Sigmoid colon (tissue), 6 donors: ENCODE measurements at regions not wholly inside any gene's neighbourhood (a gene's known extent, or its start where the extent isn't known, plus 50 kb on each side); places are given as distances from the start of the nearest gene placed in this dataset.
A peak's percentile ranks its signal among the peaks of the same experiment; 100 is the strongest.

Experiments used
- DNase-seq: peaks from one replicate; pipeline ENCODE4 v3.0.0-alpha.2; 2019
- H3K27ac ChIP-seq, 4 donors: fragments of 200-600 bp; sonication (generic); one replicate each; pipeline ENCODE4 v1.5.1; 2016 to 2019; ENCODE audit warnings: mild to moderate bottlenecking in 1 of 4
- H3K27me3 ChIP-seq, 3 donors: fragments of 200-600 bp; sonication (generic); one replicate each; pipeline ENCODE4 v1.5.1; 2019; ENCODE audit warnings: mild to moderate bottlenecking in 1 of 3
- H3K36me3 ChIP-seq, 4 donors: fragments of 200-600 bp; sonication (generic); one replicate each; pipeline ENCODE4 v1.5.1; 2016 to 2019
- H3K4me1 ChIP-seq, 4 donors: fragments of 200-600 bp; sonication (generic); one replicate each; pipeline ENCODE4 v1.5.1; 2017 to 2019
- H3K4me3 ChIP-seq, 4 donors: fragments of 200-600 bp; sonication (generic); one replicate each; pipeline ENCODE4 v1.5.1; 2017 to 2019; ENCODE audit warnings: mild to moderate bottlenecking in 2 of 4, moderate library complexity in 1 of 4
- H3K9me3 ChIP-seq, 4 donors: fragments of 200-600 bp in 3 of 4; sonication (generic) in 3 of 4; one replicate each; pipeline versions ENCODE4 v1.5.1 to v1.6.1; 2013 to 2019
- CTCF ChIP-seq, 4 experiments: fragments of 450-650 bp in 3 of 4; fragments of 200-600 bp in 1 of 4; IDR thresholded peaks; one replicate each; pipeline ENCODE4 v1.5.1; 2016 to 2019; ENCODE audit warnings: antibody characterized with exemption in 4 of 4, mild to moderate bottlenecking in 3 of 4, moderate library complexity in 2 of 4
- EP300 ChIP-seq, 4 donors: sonication (generic); formaldehyde crosslinking; IDR thresholded peaks; one replicate each; pipeline ENCODE4 v1.6.1; 2017; ENCODE audit warnings: antibody characterized with exemption in 4 of 4
- POLR2A ChIP-seq, 2 donors: fragments of 450-650 bp; IDR thresholded peaks; one replicate each; pipeline ENCODE4 v1.6.1; 2016; ENCODE audit warnings: antibody characterized with exemption in 2 of 2, mild to moderate bottlenecking in 2 of 2, moderate library complexity in 2 of 2
- POLR2AphosphoS5 ChIP-seq, 4 donors: sonication (generic); formaldehyde crosslinking; IDR thresholded peaks; one replicate each; pipeline ENCODE4 v1.6.1; 2017; ENCODE audit warnings: antibody characterized with exemption in 4 of 4
- WGBS, 2 donors: extraction: QIAGEN DNeasy Blood & Tissue Kit; methylation state at CpG; one replicate each; pipeline ENCODE4 v1.1.7; 2013; 5-methylcytosine and 5-hydroxymethylcytosine counted together
- intact Hi-C: fragments of 100-400 bp; cut with DNase I; formaldehyde crosslinking; loops from one replicate; pipeline ENCODE4 v1.15.1; 2023
- donor health status: healthy with polysubstance abuse.
- donor health status: healthy.

- TF ChIP-seq CTCF (IDR thresholded peaks at IDR 0.05) = no peak
- no peak for TF ChIP-seq POLR2AphosphoS5 (IDR thresholded peaks at IDR 0.05)
- TF ChIP-seq EP300 (IDR thresholded peaks at IDR 0.05) = no peak
- no peak for TF ChIP-seq POLR2A (IDR thresholded peaks at IDR 0.05)
- Histone ChIP-seq H3K4me1 (peaks cover 0 to 12% (median 0%) of the 10 kb centered on the region in 4 donors), H3K4me3 (no peak overlapping the region), H3K9me3 (no peaks in the 10 kb centered on the region), H3K27ac (no peak overlapping the region), H3K36me3 (no peaks in the 10 kb centered on the region), H3K27me3 (no peaks in the 10 kb centered on the region)
- no peak for DNase-seq
- 78 to 85% methylated on average over 8 of the region's 8 CpGs for WGBS, 2 donors
- intact Hi-C loops = no loop called here
Observed at GRCh38 chr13:97569841-97570240, 135.9 kb downstream of the RAP2A start.

- intact Hi-C loops = no loop called here
- H3K27ac ChIP-seq = no peak overlapping the region
- H3K27me3 ChIP-seq = no peaks in the 10 kb centered on the region
- H3K36me3 ChIP-seq = no peaks in the 10 kb centered on the region
- TF ChIP-seq CTCF (IDR thresholded peaks at IDR 0.05) (no peak), POLR2A (IDR thresholded peaks at IDR 0.05) (no peak), EP300 (IDR thresholded peaks at IDR 0.05) (no peak), POLR2AphosphoS5 (IDR thresholded peaks at IDR 0.05) (no peak)
- no peaks in the 10 kb centered on the region for H3K9me3 ChIP-seq
- no peak for DNase-seq
- H3K4me3 ChIP-seq = no peak overlapping the region
- WGBS, 2 donors = 81 to 82% methylated on average over 3 of the region's 3 CpGs
- peaks cover 0 to 12% (median 0%) of the 10 kb centered on the region in 4 donors for H3K4me1 ChIP-seq
Observed at GRCh38 chr13:97570442-97570841, 136.5 kb downstream of the RAP2A start.

GRCh38 chr13:97573011-97573410 lies 139.0 kb downstream of the RAP2A start:
- Histone ChIP-seq H3K27me3 (no peaks in the 10 kb centered on the region), H3K4me3 (no peak overlapping the region), H3K4me1 (peaks cover 0 to 12% (median 0%) of the 10 kb centered on the region in 4 donors), H3K36me3 (no peaks in the 10 kb centered on the region), H3K27ac (no peak overlapping the region), H3K9me3 (no peaks in the 10 kb centered on the region)
- DNase-seq = no peak
- 84 to 88% methylated on average over 1 of the region's 1 CpG for WGBS, 2 donors
- TF ChIP-seq CTCF (IDR thresholded peaks at IDR 0.05) = no peak
- TF ChIP-seq POLR2AphosphoS5 (IDR thresholded peaks at IDR 0.05) = no peak
- no peak for TF ChIP-seq EP300 (IDR thresholded peaks at IDR 0.05)
- intact Hi-C loops = no loop called here

- H3K27ac ChIP-seq = no peak overlapping the region
- no peak for DNase-seq
- H3K36me3 ChIP-seq = no peaks in the 10 kb centered on the region
- H3K9me3 ChIP-seq = no peaks in the 10 kb centered on the region
- TF ChIP-seq EP300 (IDR thresholded peaks at IDR 0.05) (no peak), CTCF (IDR thresholded peaks at IDR 0.05) (peak in 1 of 4 experiments; percentile 24)
- H3K4me1 ChIP-seq = peaks cover 0 to 9% (median 0%) of the 10 kb centered on the region in 4 donors
- no peak overlapping the region for H3K4me3 ChIP-seq
- no peaks in the 10 kb centered on the region for H3K27me3 ChIP-seq
- intact Hi-C loops = no loop called here
- 65 to 71% methylated on average over 5 of the region's 5 CpGs for WGBS, 2 donors
Observed at GRCh38 chr13:97574926-97575325, 141.0 kb downstream of the RAP2A start.

- Histone ChIP-seq H3K4me1 (no peaks in the 10 kb centered on the region), H3K4me3 (no peak overlapping the region), H3K36me3 (no peaks in the 10 kb centered on the region), H3K27ac (no peak overlapping the region), H3K27me3 (no peaks in the 10 kb centered on the region), H3K9me3 (no peaks in the 10 kb centered on the region)
- whole genome bisulfite sequencing, 2 donors = 83 to 88% methylated on average over 2 of the region's 2 CpGs
- DNase-seq = no peak
- TF ChIP-seq CTCF (IDR thresholded peaks at IDR 0.05) (no peak), POLR2AphosphoS5 (IDR thresholded peaks at IDR 0.05) (no peak), POLR2A (IDR thresholded peaks at IDR 0.05) (no peak), EP300 (IDR thresholded peaks at IDR 0.05) (no peak)
- intact Hi-C loops = no loop called here
Observed at GRCh38 chr13:97577026-97577425, 143.1 kb downstream of the RAP2A start.
